ENCODE measurements at regions not wholly inside any gene's neighbourhood (a gene's known extent, or its start where the extent isn't known, plus 50 kb on each side); places are given as distances from the start of the nearest gene placed in this dataset.

GRCh38 chr4:182143086-182143821, 99.9 kb upstream of the TENM3 start:
- TF ChIP-seq CTCF (conservative IDR thresholded peaks at IDR 0.05) (no peak), ZFX (IDR thresholded peaks at IDR 0.05) (no peak)

All from C4-2B (cell line).